Astrocyte (in vitro differentiated cells and primary cell): ENCODE measurements at regions not wholly inside any gene's neighbourhood (a gene's known extent, or its start where the extent isn't known, plus 50 kb on each side); places are given as distances from the start of the nearest gene placed in this dataset.

Experiments used
- DNase-seq: peaks from one replicate; pipeline ENCODE4 v3.0.0-alpha.2; 2010; ENCODE audit warnings: low read depth
- FAIRE-seq: peaks from 2 replicates; lab custom pipeline; 2011; peaks lifted over from hg19 to GRCh38; lab: Jason Lieb, UNC
- H2AFZ ChIP-seq: 2 replicates; pipeline ENCODE4 v1.6.0; 2012; ENCODE audit warnings: low read depth, low read length, inconsistent platforms
- H3K27ac ChIP-seq: 2 replicates; pipeline ENCODE4 v1.5.1; 2011; ENCODE audit warnings: low read depth, low read length, inconsistent platforms
- H3K27me3 ChIP-seq: 2 replicates; pipeline ENCODE4 v1.6.0; 2011; ENCODE audit warnings: low read length, inconsistent platforms; ENCODE audit not compliant: insufficient read depth
- H3K36me3 ChIP-seq: 2 replicates; pipeline ENCODE4 v1.5.1; 2011; ENCODE audit warnings: low read length, inconsistent platforms; ENCODE audit not compliant: insufficient read depth
- H3K4me1 ChIP-seq: 2 replicates; pipeline ENCODE4 v1.5.1; 2011; ENCODE audit warnings: low read length, inconsistent platforms; ENCODE audit not compliant: insufficient read depth
- H3K4me2 ChIP-seq: 2 replicates; pipeline ENCODE4 v1.6.0; 2012; ENCODE audit warnings: low read length, inconsistent platforms
- H3K4me3 ChIP-seq: 2 replicates; pipeline ENCODE4 v1.5.1; 2011; ENCODE audit warnings: low read depth, mild to moderate bottlenecking, low read length, inconsistent platforms; ENCODE audit not compliant: insufficient read depth
- H3K79me2 ChIP-seq: 2 replicates; pipeline ENCODE4 v1.6.0; 2012; ENCODE audit warnings: mild to moderate bottlenecking, low read length, inconsistent platforms; ENCODE audit not compliant: insufficient read depth
- H3K9ac ChIP-seq: 2 replicates; pipeline ENCODE4 v1.6.0; 2012; ENCODE audit warnings: mild to moderate bottlenecking, low read length, inconsistent platforms
- H3K9me3 ChIP-seq: 2 replicates; pipeline ENCODE4 v1.5.1; 2012; ENCODE audit warnings: low read depth, mild to moderate bottlenecking, low read length, inconsistent platforms; ENCODE audit not compliant: insufficient read depth
- H4K20me1 ChIP-seq: 2 replicates; pipeline ENCODE4 v1.6.0; 2012; ENCODE audit warnings: low read length, inconsistent platforms; ENCODE audit not compliant: insufficient read depth
- H3K27ac Mint-ChIP-seq: one replicate; pipeline ENCODE4 v1.8.0; 2021; ENCODE audit warnings: mild to moderate bottlenecking, mixed read lengths; ENCODE audit not compliant: unreplicated experiment
- H3K27me3 Mint-ChIP-seq: one replicate; pipeline ENCODE4 v1.8.0; 2021; ENCODE audit warnings: low read depth, mixed read lengths; ENCODE audit not compliant: unreplicated experiment
- H3K36me3 Mint-ChIP-seq: one replicate; pipeline ENCODE4 v1.8.0; 2021; ENCODE audit warnings: low read depth, mixed read lengths; ENCODE audit not compliant: unreplicated experiment
- H3K4me1 Mint-ChIP-seq: one replicate; pipeline ENCODE4 v1.8.0; 2021; ENCODE audit warnings: low read depth, mixed read lengths; ENCODE audit not compliant: unreplicated experiment
- H3K4me3 Mint-ChIP-seq: one replicate; pipeline ENCODE4 v1.8.0; 2021; ENCODE audit warnings: mild to moderate bottlenecking, moderate library complexity, mixed read lengths; ENCODE audit not compliant: unreplicated experiment
- H3K9me3 Mint-ChIP-seq: one replicate; pipeline ENCODE4 v1.8.0; 2021; ENCODE audit warnings: mild to moderate bottlenecking, mixed read lengths; ENCODE audit not compliant: unreplicated experiment
- EZH2 ChIP-seq: IDR thresholded peaks from 2 replicates; pipeline ENCODE4 v1.6.1; 2012; ENCODE audit warnings: mild to moderate bottlenecking, low read length, inconsistent platforms; ENCODE audit not compliant: insufficient read depth
- TF ChIP-seq, protein P1 (sequence below): IDR thresholded peaks from 2 replicates; pipeline ENCODE4 v1.5.1; 2011; ENCODE audit warnings: low read depth, mild to moderate bottlenecking, inconsistent platforms, low read length, moderate library complexity; ENCODE audit not compliant: insufficient read depth

DNA sequence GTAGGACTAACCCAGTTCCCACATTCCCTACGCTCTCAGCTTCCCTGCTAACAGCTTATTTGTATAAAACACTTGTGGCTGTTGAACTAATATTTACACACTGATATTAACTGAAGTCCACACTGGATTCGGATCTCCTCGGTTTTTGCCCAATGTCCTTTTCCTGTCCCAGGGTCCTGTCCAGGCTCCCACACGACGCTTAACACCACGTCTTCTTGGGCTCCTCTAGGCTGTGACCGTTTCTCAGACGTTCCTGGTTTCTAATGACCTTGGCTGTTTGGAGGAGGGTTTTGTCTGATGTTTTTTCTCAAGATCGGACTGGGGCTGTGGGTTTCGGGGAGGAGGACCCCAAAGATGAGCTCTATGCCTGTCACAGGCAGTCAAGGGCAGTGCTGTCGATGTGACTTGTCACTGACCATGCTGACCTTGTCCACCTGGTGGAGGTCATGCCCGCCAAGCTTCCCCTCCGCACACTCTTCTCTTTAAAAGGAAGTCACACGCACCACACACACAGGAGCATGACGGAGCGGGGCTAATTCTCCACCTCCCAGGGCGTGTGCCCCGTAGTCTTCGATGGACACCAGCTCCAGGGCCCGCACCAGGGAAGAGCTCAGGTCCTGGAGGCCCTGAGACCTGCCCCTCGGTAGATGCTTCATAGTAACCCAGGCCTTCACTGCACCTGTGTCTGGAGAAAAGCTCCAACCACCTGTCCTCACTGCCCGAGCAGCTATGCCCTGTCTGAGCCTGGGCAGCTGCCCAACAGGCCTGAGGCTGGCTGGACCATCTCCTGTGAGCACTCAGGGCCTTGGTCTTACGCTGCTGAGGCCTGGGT, 72.0 kb downstream of the TTLL2 start:
- H3K79me2 ChIP-seq = no peaks in the 10 kb centered on the region
- DNase-seq (no peak), FAIRE-seq (no peak)
- no peak overlapping the region for H2AFZ ChIP-seq
- no peaks in the 10 kb centered on the region for H4K20me1 ChIP-seq
- no peak overlapping the region for H3K4me3 ChIP-seq
- no peak overlapping the region for H3K27ac Mint-ChIP-seq
- H3K9me3 Mint-ChIP-seq = peaks cover 1% of the 10 kb centered on the region
- no peak overlapping the region for H3K4me2 ChIP-seq
- H3K9ac ChIP-seq = no peak overlapping the region
- peaks cover 1% of the 10 kb centered on the region for H3K4me1 Mint-ChIP-seq
- no peaks in the 10 kb centered on the region for H3K4me1 ChIP-seq
- no peaks in the 10 kb centered on the region for H3K36me3 ChIP-seq
- no peak overlapping the region for H3K27ac ChIP-seq
- H3K36me3 Mint-ChIP-seq = peaks cover 2% of the 10 kb centered on the region
- no peaks in the 10 kb centered on the region for H3K27me3 ChIP-seq
- TF ChIP-seq, protein P1, sequence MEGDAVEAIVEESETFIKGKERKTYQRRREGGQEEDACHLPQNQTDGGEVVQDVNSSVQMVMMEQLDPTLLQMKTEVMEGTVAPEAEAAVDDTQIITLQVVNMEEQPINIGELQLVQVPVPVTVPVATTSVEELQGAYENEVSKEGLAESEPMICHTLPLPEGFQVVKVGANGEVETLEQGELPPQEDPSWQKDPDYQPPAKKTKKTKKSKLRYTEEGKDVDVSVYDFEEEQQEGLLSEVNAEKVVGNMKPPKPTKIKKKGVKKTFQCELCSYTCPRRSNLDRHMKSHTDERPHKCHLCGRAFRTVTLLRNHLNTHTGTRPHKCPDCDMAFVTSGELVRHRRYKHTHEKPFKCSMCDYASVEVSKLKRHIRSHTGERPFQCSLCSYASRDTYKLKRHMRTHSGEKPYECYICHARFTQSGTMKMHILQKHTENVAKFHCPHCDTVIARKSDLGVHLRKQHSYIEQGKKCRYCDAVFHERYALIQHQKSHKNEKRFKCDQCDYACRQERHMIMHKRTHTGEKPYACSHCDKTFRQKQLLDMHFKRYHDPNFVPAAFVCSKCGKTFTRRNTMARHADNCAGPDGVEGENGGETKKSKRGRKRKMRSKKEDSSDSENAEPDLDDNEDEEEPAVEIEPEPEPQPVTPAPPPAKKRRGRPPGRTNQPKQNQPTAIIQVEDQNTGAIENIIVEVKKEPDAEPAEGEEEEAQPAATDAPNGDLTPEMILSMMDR = no peak
- TF ChIP-seq EZH2 = no peak
- no peaks in the 10 kb centered on the region for H3K9me3 ChIP-seq
- H3K27me3 Mint-ChIP-seq = peaks cover 57% of the 10 kb centered on the region
- H3K4me3 Mint-ChIP-seq = no peak overlapping the region

DNA sequence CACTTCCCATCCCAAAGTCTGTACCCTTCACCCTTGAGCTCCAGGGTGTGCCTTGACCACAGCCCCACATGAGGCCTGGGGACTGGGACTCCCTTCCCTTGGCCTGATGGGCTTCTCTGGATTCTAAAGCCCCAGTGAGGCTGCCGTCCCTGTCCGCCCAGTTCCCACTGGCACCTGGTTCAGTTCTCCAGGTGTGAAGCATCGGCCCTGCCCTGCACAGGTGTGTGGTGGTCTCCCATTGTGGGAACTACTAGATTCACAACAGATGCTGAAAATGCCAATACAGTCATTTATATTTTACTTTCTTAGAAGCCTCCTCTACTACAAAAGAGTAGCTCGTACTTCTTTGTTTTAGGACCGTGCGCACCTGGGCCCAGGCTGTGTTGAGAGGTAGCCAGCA, 72.8 kb downstream of the TTLL2 start:
- TF ChIP-seq EZH2 = no peak
- TF ChIP-seq, protein P1 = no peak
- Histone ChIP-seq H2AFZ (no peak overlapping the region), H3K9ac (no peak overlapping the region), H3K27ac (no peak overlapping the region), H4K20me1 (no peaks in the 10 kb centered on the region), H3K4me2 (no peak overlapping the region), H3K79me2 (no peaks in the 10 kb centered on the region), H3K4me3 (no peak overlapping the region), H3K27me3 (no peaks in the 10 kb centered on the region), H3K4me1 (no peaks in the 10 kb centered on the region), H3K36me3 (no peaks in the 10 kb centered on the region), H3K9me3 (no peaks in the 10 kb centered on the region)
- no peak for FAIRE-seq
- H3K4me1 Mint-ChIP-seq = peaks cover 1% of the 10 kb centered on the region
- peaks cover 2% of the 10 kb centered on the region for H3K36me3 Mint-ChIP-seq
- peaks cover 60% of the 10 kb centered on the region for H3K27me3 Mint-ChIP-seq
- no peak for DNase-seq
- H3K4me3 Mint-ChIP-seq = no peak overlapping the region
- no peak overlapping the region for H3K27ac Mint-ChIP-seq
- H3K9me3 Mint-ChIP-seq = peaks cover 1% of the 10 kb centered on the region
